22Rv1 (cell line): ENCODE measurements at regions not wholly inside any gene's neighbourhood (a gene's known extent, or its start where the extent isn't known, plus 50 kb on each side); places are given as distances from the start of the nearest gene placed in this dataset.

Experiments
- H3K27ac ChIP-seq: fragments of 450-650 bp; 2 replicates; pipeline ENCODE4 v1.5.1; 2017
- CTCF ChIP-seq: fragments of 450-650 bp; IDR thresholded peaks from 2 replicates; pipeline ENCODE4 v1.5.1; 2017; ENCODE audit warnings: mild to moderate bottlenecking
- ZFX ChIP-seq: fragments of 450-650 bp; IDR thresholded peaks from 2 replicates; pipeline ENCODE4 v1.6.1; 2017; ENCODE audit warnings: antibody characterized with exemption, borderline replicate concordance

GRCh38 chr15:31494786-31495185 lies 168.2 kb downstream of the KLF13 start:
- TF ChIP-seq ZFX (no peak), CTCF (no peak)
- H3K27ac ChIP-seq: no peak overlapping the region

DNA sequence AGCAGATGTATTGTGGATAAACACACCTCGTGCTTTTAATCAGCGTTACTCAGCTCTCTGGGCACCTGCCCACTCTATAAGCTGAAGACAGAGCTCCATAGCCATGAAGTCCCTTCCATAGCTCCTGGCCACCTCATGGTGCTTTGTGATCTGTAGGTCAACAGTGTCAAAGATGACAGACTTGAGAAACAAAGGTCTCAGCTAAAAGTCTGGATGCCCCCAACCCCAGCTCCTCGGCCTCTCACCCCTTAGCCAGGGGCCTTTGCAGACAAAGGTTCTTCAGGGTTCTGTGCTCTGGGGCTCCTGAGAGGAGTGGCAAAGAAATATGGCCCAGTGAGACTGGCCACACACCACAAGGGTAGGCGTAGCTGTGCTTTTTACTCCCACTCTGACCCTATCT lies 168.6 kb downstream of the KLF13 start:
- H3K27ac ChIP-seq: no peak overlapping the region
- no peak for TF ChIP-seq ZFX
- TF ChIP-seq CTCF: no peak

DNA sequence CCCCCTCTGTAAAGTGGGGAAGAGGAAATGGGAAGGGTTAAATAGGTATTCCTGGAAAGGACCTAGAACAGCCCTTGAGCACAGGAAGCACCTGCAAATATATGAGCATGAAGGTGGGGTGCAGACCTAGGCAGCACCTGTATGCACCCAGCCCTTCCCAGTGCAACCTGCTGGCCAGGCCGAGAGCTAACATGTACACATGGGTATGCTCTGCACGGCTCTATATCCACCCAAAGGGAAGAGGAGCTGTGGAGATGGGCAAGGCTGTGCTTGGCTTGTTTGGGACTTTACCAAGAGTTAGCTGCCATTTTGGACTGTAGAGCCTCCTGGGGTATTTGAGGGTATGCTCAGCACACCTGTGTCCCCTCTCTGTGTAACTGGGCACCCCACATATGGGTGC lies 171.2 kb downstream of the KLF13 start:
- no peak overlapping the region for H3K27ac ChIP-seq

GRCh38 chr15:31498329-31498728 lies 171.7 kb downstream of the KLF13 start:
- no peak for TF ChIP-seq ZFX
- TF ChIP-seq CTCF: no peak
- H3K27ac ChIP-seq: no peak overlapping the region

More for the DNA sequence above, 171.2 kb downstream of the KLF13 start:
- no peak for TF ChIP-seq CTCF
- TF ChIP-seq ZFX: no peak

- TF ChIP-seq ZFX: no peak
- H3K27ac ChIP-seq: no peak overlapping the region
These were observed 172.1 kb downstream of the KLF13 start for GRCh38 chr15:31498756-31499155.

DNA sequence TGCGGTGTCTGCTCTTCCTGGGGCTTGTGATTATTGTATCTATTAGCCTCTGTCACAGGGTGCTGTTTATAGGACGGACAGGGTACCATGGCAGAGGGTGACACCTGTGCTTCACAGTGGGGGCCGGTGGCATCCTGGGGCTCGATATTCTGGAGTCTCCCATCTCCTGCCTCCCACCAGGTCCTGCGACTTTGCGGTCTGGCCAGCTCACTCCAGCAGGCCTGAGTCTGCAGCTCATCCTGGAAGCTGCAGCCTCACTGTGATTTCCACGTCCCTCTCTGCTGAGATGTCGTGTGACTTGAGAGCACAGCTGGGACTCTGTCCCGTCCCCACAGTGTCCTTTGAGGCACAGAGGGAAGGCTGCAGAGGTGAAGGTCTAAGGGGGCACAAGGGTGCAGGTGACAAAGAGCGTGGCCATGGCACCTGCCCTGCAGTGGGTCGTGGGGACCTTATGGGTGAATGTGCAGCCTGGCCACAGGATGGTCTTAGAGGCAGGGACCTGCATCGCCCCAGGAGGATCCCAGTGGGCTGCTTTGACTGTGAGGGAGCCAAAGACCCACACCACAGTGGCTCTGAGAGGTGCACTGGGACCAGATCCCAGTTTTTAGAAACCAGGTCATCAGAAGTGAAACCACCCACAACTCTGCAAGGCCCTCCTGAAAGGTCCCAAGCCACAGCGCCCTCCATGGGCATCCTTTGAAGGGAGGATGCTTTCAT lies 172.8 kb downstream of the KLF13 start:
- TF ChIP-seq CTCF (no peak), ZFX (no peak)
- no peak overlapping the region for H3K27ac ChIP-seq

- no peak for TF ChIP-seq ZFX
- no peak for TF ChIP-seq CTCF
These were observed 173.5 kb downstream of the KLF13 start for GRCh38 chr15:31499953-31500765.

More at GRCh38 chr15:31499953-31500765, 173.5 kb downstream of the KLF13 start:
- no peak overlapping the region for H3K27ac ChIP-seq
